HCT116 (cell line): ENCODE measurements at regions not wholly inside any gene's neighbourhood (a gene's known extent, or its start where the extent isn't known, plus 50 kb on each side); places are given as distances from the start of the nearest gene placed in this dataset.

Experiments used
- ATAC-seq: fragments of 200-7000 bp; cut with Tn5 transposase; 2 replicates; pipeline ENCODE4 v1.9.1; 2020; ENCODE audit warnings: mild to moderate bottlenecking, moderate library complexity
- BruUV-seq: library from RNA; stranded (reverse); fragments of 400-500 nt; replicated peaks from 2 replicates; lab custom pipeline; 2021; lab: Mats Ljungman, UMichigan
- CTCF ChIA-PET: fragments of 300-600 bp; sonication (Branson Sonifier 250); formaldehyde crosslinking; loops from one replicate; lab custom pipeline; 2021; ENCODE audit warnings: antibody characterized with exemption; lab: Charles Lee
- POLR2A ChIA-PET: fragments of 300-600, 350-600 bp; sonication (Branson Sonifier 250); formaldehyde crosslinking; loops from one replicate; lab custom pipeline; 2021; ENCODE audit warnings: antibody characterized with exemption; lab: Charles Lee
- RAD21 ChIA-PET, 2 experiments: fragments of 300-600 bp; sonication (Branson Sonifier 250); formaldehyde crosslinking; loops; one replicate each; lab custom pipeline; 2023; ENCODE audit warnings: low total read pairs in 2 of 2; ENCODE audit not compliant: uncharacterized antibody in 2 of 2, unreplicated experiment in 2 of 2, low non-redundant PET in 1 of 2; lab: Charles Lee
- DNase-seq: peaks from one replicate; pipeline ENCODE4 v3.0.0-alpha.2; 2010; ENCODE audit warnings: low read depth, low spot score
- H2AFZ ChIP-seq: fragments of 200-600 bp; shearing (Covaris generic), sonication (generic); 2 replicates; pipeline ENCODE4 v1.6.1; 2017; ENCODE audit warnings: low read depth, mixed run types, mixed read lengths, antibody characterized with exemption, low read length; ENCODE audit not compliant: poor library complexity, severe bottlenecking
- H3K27ac ChIP-seq: 2 replicates; pipeline ENCODE4 v1.5.1; 2012; ENCODE audit warnings: low read depth, low read length
- H3K27me3 ChIP-seq: fragments of 200-600 bp; sonication (generic); 2 replicates; pipeline ENCODE4 v1.6.1; 2016; ENCODE audit warnings: mixed run types, low read length, mixed read lengths; ENCODE audit not compliant: insufficient read depth
- H3K36me3 ChIP-seq, 2 experiments: fragments of 200-500 bp in 1 of 2; fragments of 200-600 bp in 1 of 2; sonication (Bioruptor generic) in 1 of 2; sonication (generic) in 1 of 2; 2 replicates each; pipeline versions ENCODE4 v1.5.1 to v1.6.1; 2014 to 2016; ENCODE audit warnings: low read length in 2 of 2, inconsistent platforms in 1 of 2, mixed read lengths in 1 of 2, mixed run types in 1 of 2; ENCODE audit not compliant: insufficient read depth in 2 of 2, control insufficient read depth in 1 of 2
- H3K4me1 ChIP-seq, 2 experiments: fragments of 200-600 bp in 1 of 2; sonication (generic) in 1 of 2; 2 replicates each; pipeline versions ENCODE4 v1.5.1 to v1.6.1; 2012 to 2017; ENCODE audit warnings: low read length in 2 of 2, inconsistent platforms in 1 of 2, mild to moderate bottlenecking in 1 of 2, mixed read lengths in 1 of 2, mixed run types in 1 of 2, moderate library complexity in 1 of 2; ENCODE audit not compliant: insufficient read depth in 2 of 2, control insufficient read depth in 1 of 2
- H3K4me2 ChIP-seq: fragments of 200-600 bp; sonication (generic); 2 replicates; pipeline ENCODE4 v1.6.1; 2017; ENCODE audit warnings: mixed run types, low read length, mixed read lengths
- H3K4me3 ChIP-seq, 2 experiments: fragments of 200-600 bp in 1 of 2; sonication (generic) in 1 of 2; replicated peaks in 1 of 2; 2 replicates each; pipeline ENCODE4 v1.5.1; 2011 to 2016; ENCODE audit warnings: low read length in 2 of 2, control low read depth in 1 of 2, low read depth in 1 of 2, mild to moderate bottlenecking in 1 of 2, mixed read lengths in 1 of 2, mixed run types in 1 of 2
- H3K79me2 ChIP-seq: fragments of 200-600 bp; sonication (generic); 2 replicates; pipeline ENCODE4 v1.6.1; 2017; ENCODE audit warnings: mild to moderate bottlenecking, mixed run types, low read length, moderate library complexity, mixed read lengths; ENCODE audit not compliant: insufficient read depth
- H3K9ac ChIP-seq: fragments of 200-600 bp; sonication (generic); 2 replicates; pipeline ENCODE4 v1.6.1; 2016; ENCODE audit warnings: low read length, mixed read lengths
- H3K9me2 ChIP-seq: fragments of 200-600 bp; sonication (generic), shearing (Covaris generic); 2 replicates; pipeline ENCODE4 v1.6.1; 2017; ENCODE audit warnings: mixed run types, mild to moderate bottlenecking, moderate library complexity; ENCODE audit not compliant: insufficient read depth
- H3K9me3 ChIP-seq, 2 experiments: fragments of 200-500 bp in 1 of 2; fragments of 200-600 bp in 1 of 2; sonication (Bioruptor generic) in 1 of 2; sonication (generic) in 1 of 2; 2 replicates each; pipeline ENCODE4 v1.6.1; 2014 to 2017; ENCODE audit warnings: low read length in 2 of 2, mixed read lengths in 2 of 2, inconsistent platforms in 1 of 2, low read depth in 1 of 2, mild to moderate bottlenecking in 1 of 2, mixed run types in 1 of 2, moderate library complexity in 1 of 2; ENCODE audit not compliant: control insufficient read depth in 1 of 2, insufficient read depth in 1 of 2
- H4K20me1 ChIP-seq: fragments of 200-600 bp; sonication (generic), shearing (Covaris generic); 2 replicates; pipeline ENCODE4 v1.6.1; 2017; ENCODE audit warnings: mixed run types, mild to moderate bottlenecking, moderate library complexity; ENCODE audit not compliant: insufficient read depth
- CBX3 ChIP-seq: IDR thresholded peaks from 2 replicates; pipeline ENCODE4 v1.6.1; 2012; ENCODE audit warnings: low read depth
- CEBPB ChIP-seq: IDR thresholded peaks from 2 replicates; pipeline ENCODE4 v1.6.1; 2012; ENCODE audit warnings: low read depth
- EGR1 ChIP-seq: IDR thresholded peaks from 2 replicates; pipeline ENCODE4 v1.6.1; 2012; ENCODE audit warnings: low read depth
- EZH2 ChIP-seq: fragments of 200-600 bp; sonication (generic); IDR thresholded peaks from 2 replicates; pipeline ENCODE4 v1.6.1; 2017; ENCODE audit warnings: antibody characterized with exemption, mixed run types
- EZH2phosphoT487 ChIP-seq: fragments of 200-600 bp; IDR thresholded peaks from 2 replicates; pipeline ENCODE4 v1.6.1; 2018; ENCODE audit warnings: antibody characterized with exemption, borderline replicate concordance
- FOSL1 ChIP-seq: IDR thresholded peaks from 2 replicates; pipeline ENCODE4 v1.6.1; 2012; ENCODE audit warnings: low read depth
- JUND ChIP-seq: IDR thresholded peaks from 2 replicates; pipeline ENCODE4 v1.6.1; 2012
- POLR2AphosphoS5 ChIP-seq: IDR thresholded peaks from 2 replicates; pipeline ENCODE4 v1.6.1; 2011; ENCODE audit warnings: mild to moderate bottlenecking, low read depth, low read length, moderate library complexity
- SIN3A ChIP-seq: IDR thresholded peaks from 2 replicates; pipeline ENCODE4 v1.6.1; 2012; ENCODE audit warnings: low read depth
- SRF ChIP-seq: IDR thresholded peaks from 2 replicates; pipeline ENCODE4 v1.6.1; 2012; ENCODE audit warnings: low read depth
- TCF7L2 ChIP-seq: IDR thresholded peaks from 2 replicates; pipeline ENCODE4 v1.7.0; 2011; ENCODE audit warnings: borderline replicate concordance, inconsistent platforms; ENCODE audit not compliant: insufficient read depth, insufficient read length; ENCODE audit errors: extremely low read depth
- YY1 ChIP-seq: IDR thresholded peaks from 2 replicates; pipeline ENCODE4 v1.6.1; 2011; ENCODE audit warnings: low read length, low read depth, moderate library complexity, mild to moderate bottlenecking; ENCODE audit not compliant: insufficient replicate concordance; ENCODE audit errors: extremely low read depth
- ZFX ChIP-seq: fragments of 450-650 bp; IDR thresholded peaks from 2 replicates; pipeline ENCODE4 v1.6.1; 2017
- intact Hi-C: fragments of 100-400 bp; cut with micrococcal nuclease; formaldehyde crosslinking; loops from 2 replicates; pipeline ENCODE4 v1.10.0; 2022
- TF ChIP-seq, protein P1 (sequence below): IDR thresholded peaks from 2 replicates; pipeline ENCODE4 v1.6.1; 2011; ENCODE audit warnings: mild to moderate bottlenecking, low read length, moderate library complexity; ENCODE audit not compliant: insufficient replicate concordance; ENCODE audit errors: extremely low read depth
- TF ChIP-seq, protein P2 (sequence below), 3 experiments: fragments of 200-600 bp in 1 of 3; sonication (generic) in 1 of 3; IDR thresholded peaks in 2 of 3; conservative IDR thresholded peaks in 1 of 3; 2 replicates each; pipeline ENCODE4 v1.5.1; 2012 to 2017; ENCODE audit warnings: low read depth in 2 of 3, low read length in 2 of 3, antibody characterized with exemption in 1 of 3, borderline replicate concordance in 1 of 3, control low read depth in 1 of 3, mild to moderate bottlenecking in 1 of 3, mixed read lengths in 1 of 3, mixed run types in 1 of 3, moderate library complexity in 1 of 3; ENCODE audit not compliant: insufficient read depth in 1 of 3
- TF ChIP-seq, protein P3 (sequence below): IDR thresholded peaks from 2 replicates; pipeline ENCODE4 v1.6.1; 2012

DNA sequence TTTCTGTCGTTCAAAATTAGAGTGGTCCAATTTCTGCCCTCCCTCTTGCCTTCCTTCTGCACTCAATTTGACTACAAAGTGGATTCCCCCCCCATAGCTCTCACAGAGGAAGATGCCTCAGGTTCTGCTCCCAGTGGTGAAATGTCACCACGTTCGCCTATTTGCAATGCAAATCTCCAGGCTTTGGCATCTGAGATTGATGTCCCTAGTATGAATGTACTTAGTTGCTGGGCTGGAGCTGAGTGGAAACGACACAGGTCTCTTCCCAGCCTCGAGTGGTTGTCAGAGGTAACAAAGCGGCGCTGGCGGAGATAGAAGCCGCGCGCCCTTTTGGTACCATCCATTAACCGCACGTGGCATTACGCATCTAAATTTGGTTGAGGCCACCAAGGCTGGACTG lies 860.1 kb downstream of the MCTP2 start:
- Histone ChIP-seq H3K4me3 (no peak overlapping the region), H3K9ac (no peak overlapping the region), H2AFZ (no peak overlapping the region), H4K20me1 (no peaks in the 10 kb centered on the region), H3K79me2 (no peaks in the 10 kb centered on the region), H3K9me3 (no peaks in the 10 kb centered on the region), H3K36me3 (no peaks in the 10 kb centered on the region), H3K9me2 (no peaks in the 10 kb centered on the region), H3K27ac (no peak overlapping the region), H3K4me2 (no peak overlapping the region), H3K4me1 (peaks cover 0 to 7% of the 10 kb centered on the region in 2 experiments; a peak in 2 of 4 replicates), H3K27me3 (no peaks in the 10 kb centered on the region)
- no TSS peak for BruUV-seq
- TF ChIP-seq EZH2: no peak
- TF ChIP-seq CEBPB: no peak
- TF ChIP-seq, protein P1, sequence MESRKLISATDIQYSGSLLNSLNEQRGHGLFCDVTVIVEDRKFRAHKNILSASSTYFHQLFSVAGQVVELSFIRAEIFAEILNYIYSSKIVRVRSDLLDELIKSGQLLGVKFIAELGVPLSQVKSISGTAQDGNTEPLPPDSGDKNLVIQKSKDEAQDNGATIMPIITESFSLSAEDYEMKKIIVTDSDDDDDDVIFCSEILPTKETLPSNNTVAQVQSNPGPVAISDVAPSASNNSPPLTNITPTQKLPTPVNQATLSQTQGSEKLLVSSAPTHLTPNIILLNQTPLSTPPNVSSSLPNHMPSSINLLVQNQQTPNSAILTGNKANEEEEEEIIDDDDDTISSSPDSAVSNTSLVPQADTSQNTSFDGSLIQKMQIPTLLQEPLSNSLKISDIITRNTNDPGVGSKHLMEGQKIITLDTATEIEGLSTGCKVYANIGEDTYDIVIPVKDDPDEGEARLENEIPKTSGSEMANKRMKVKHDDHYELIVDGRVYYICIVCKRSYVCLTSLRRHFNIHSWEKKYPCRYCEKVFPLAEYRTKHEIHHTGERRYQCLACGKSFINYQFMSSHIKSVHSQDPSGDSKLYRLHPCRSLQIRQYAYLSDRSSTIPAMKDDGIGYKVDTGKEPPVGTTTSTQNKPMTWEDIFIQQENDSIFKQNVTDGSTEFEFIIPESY: no peak
- no peak for TF ChIP-seq SRF
- TF ChIP-seq ZFX: no peak
- TF ChIP-seq FOSL1: no peak
- no peak for TF ChIP-seq YY1
- TF ChIP-seq CBX3: no peak
- no peak for TF ChIP-seq EZH2phosphoT487
- TF ChIP-seq POLR2AphosphoS5: no peak
- TF ChIP-seq SIN3A: no peak
- no peak for TF ChIP-seq JUND
- TF ChIP-seq, protein P2, sequence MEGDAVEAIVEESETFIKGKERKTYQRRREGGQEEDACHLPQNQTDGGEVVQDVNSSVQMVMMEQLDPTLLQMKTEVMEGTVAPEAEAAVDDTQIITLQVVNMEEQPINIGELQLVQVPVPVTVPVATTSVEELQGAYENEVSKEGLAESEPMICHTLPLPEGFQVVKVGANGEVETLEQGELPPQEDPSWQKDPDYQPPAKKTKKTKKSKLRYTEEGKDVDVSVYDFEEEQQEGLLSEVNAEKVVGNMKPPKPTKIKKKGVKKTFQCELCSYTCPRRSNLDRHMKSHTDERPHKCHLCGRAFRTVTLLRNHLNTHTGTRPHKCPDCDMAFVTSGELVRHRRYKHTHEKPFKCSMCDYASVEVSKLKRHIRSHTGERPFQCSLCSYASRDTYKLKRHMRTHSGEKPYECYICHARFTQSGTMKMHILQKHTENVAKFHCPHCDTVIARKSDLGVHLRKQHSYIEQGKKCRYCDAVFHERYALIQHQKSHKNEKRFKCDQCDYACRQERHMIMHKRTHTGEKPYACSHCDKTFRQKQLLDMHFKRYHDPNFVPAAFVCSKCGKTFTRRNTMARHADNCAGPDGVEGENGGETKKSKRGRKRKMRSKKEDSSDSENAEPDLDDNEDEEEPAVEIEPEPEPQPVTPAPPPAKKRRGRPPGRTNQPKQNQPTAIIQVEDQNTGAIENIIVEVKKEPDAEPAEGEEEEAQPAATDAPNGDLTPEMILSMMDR (IDR thresholded peaks at IDR 0.05 in 2 of 3, conservative IDR thresholded peaks at IDR 0.05 in 1 of 3; ENCODE audit: borderline replicate concordance in 1 of 3, insufficient read depth in 1 of 3, low read depth in 2 of 3, low read length in 2 of 3): no peak
- no peak for TF ChIP-seq EGR1
- TF ChIP-seq, protein P3, sequence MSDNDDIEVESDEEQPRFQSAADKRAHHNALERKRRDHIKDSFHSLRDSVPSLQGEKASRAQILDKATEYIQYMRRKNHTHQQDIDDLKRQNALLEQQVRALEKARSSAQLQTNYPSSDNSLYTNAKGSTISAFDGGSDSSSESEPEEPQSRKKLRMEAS: no peak
- TF ChIP-seq TCF7L2: no peak
- DNase-seq: no peak
- POLR2A ChIA-PET: no interaction called here
- no peak for ATAC-seq
- RAD21 ChIA-PET: no interaction called here
- CTCF ChIA-PET: no interaction called here
- intact Hi-C loops: no loop called here
